ENCODE measurements at regions not wholly inside any gene's neighbourhood (a gene's known extent, or its start where the extent isn't known, plus 50 kb on each side); places are given as distances from the start of the nearest gene placed in this dataset.

- Mint-ChIP-seq H3K27me3 (ENCODE audit: insufficient read depth) (peaks cover 2% of the 10 kb centered on the region; the same call in 1 of the 2 replicates), H3K27ac (no peak overlapping the region), H3K9me3 (peaks cover 7% of the 10 kb centered on the region), H3K36me3 (ENCODE audit: low read depth) (no peaks in the 10 kb centered on the region), H3K4me1 (ENCODE audit: low read depth) (no peaks in the 10 kb centered on the region), H3K4me3 (no peak overlapping the region)
- TF ChIP-seq CTCF (IDR thresholded peaks at IDR 0.05) = no peak
- DNase-seq = no peak
These were observed 199.9 kb upstream of the GLRA1 start for GRCh38 chr5:152124409-152125041.

- DNase-seq = no peak
- Mint-ChIP-seq H3K4me1 (ENCODE audit: low read depth) (no peaks in the 10 kb centered on the region), H3K27me3 (ENCODE audit: insufficient read depth) (no peaks in the 10 kb centered on the region), H3K4me3 (no peak overlapping the region), H3K27ac (no peak overlapping the region), H3K9me3 (peaks cover 8% of the 10 kb centered on the region; the same call in 1 of the 2 replicates), H3K36me3 (ENCODE audit: low read depth) (no peaks in the 10 kb centered on the region)
- no peak for TF ChIP-seq CTCF (IDR thresholded peaks at IDR 0.05)
These were observed 194.2 kb upstream of the GLRA1 start for GRCh38 chr5:152118676-152119470.

- no peak for DNase-seq
- Mint-ChIP-seq H3K4me3 (no peak overlapping the region), H3K27ac (no peak overlapping the region), H3K9me3 (peaks cover 13% of the 10 kb centered on the region), H3K36me3 (ENCODE audit: low read depth) (no peaks in the 10 kb centered on the region), H3K27me3 (ENCODE audit: insufficient read depth) (no peaks in the 10 kb centered on the region), H3K4me1 (ENCODE audit: low read depth) (no peaks in the 10 kb centered on the region)
- TF ChIP-seq CTCF (IDR thresholded peaks at IDR 0.05) = no peak
These were observed 192.3 kb upstream of the GLRA1 start for GRCh38 chr5:152116934-152117333.

DNA sequence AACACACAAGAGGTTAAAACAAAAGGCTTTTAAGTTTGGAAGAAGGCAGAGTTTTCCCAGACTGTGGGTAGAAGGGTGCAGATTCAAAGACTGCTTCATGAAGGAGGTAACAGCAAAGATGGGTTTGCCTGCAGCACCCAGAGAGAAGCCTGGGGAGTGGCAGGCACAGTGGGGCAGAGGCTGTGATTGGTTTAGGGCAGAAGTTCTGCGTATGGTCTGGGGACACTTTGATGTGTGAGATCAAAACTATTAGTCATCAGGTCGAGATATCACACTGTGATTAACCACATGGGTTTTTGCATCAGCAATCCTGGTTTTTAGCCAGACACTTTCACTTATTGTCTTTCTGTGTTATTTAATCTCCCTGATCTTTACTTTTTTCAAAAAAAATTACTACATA lies 188.8 kb upstream of the GLRA1 start:
- no peak overlapping the region for H3K27ac Mint-ChIP-seq

GRCh38 chr5:152107220-152107619 lies 182.6 kb upstream of the GLRA1 start:
- Mint-ChIP-seq H3K36me3 (ENCODE audit: low read depth) (no peaks in the 10 kb centered on the region; the same call in 1 of the 2 replicates), H3K9me3 (peaks cover 13% of the 10 kb centered on the region), H3K27ac (no peak overlapping the region), H3K4me1 (ENCODE audit: low read depth) (no peaks in the 10 kb centered on the region), H3K27me3 (ENCODE audit: insufficient read depth) (no peaks in the 10 kb centered on the region; the same call in 1 of the 2 replicates), H3K4me3 (no peak overlapping the region)
- TF ChIP-seq CTCF (IDR thresholded peaks at IDR 0.05) = no peak
- no peak for DNase-seq

More for the DNA sequence above, 188.8 kb upstream of the GLRA1 start:
- no peaks in the 10 kb centered on the region for H3K27me3 Mint-ChIP-seq (ENCODE audit: insufficient read depth)
- no peak for TF ChIP-seq CTCF (IDR thresholded peaks at IDR 0.05)
- H3K36me3 Mint-ChIP-seq (ENCODE audit: low read depth) = no peaks in the 10 kb centered on the region
- H3K4me3 Mint-ChIP-seq = no peak overlapping the region
- no peak for DNase-seq
- no peaks in the 10 kb centered on the region for H3K4me1 Mint-ChIP-seq (ENCODE audit: low read depth)
- peaks cover 18% of the 10 kb centered on the region for H3K9me3 Mint-ChIP-seq

Data from HFFc6 (cell line).